Gastroesophageal sphincter (tissue), 3 donors: ENCODE measurements at regions not wholly inside any gene's neighbourhood (a gene's known extent, or its start where the extent isn't known, plus 50 kb on each side); places are given as distances from the start of the nearest gene placed in this dataset.

Experiments
- CTCF ChIP-seq, 4 experiments: fragments of 200-600 bp in 2 of 4; fragments of 450-650 bp in 2 of 4; sonication (generic) in 1 of 4; IDR thresholded peaks; one replicate each; pipeline ENCODE4 v1.5.1; 2017 to 2019; ENCODE audit warnings: antibody characterized with exemption in 4 of 4, mild to moderate bottlenecking in 2 of 4, moderate library complexity in 2 of 4
- POLR2A ChIP-seq, 2 donors: fragments of 450-650 bp; IDR thresholded peaks; one replicate each; pipeline ENCODE4 v1.6.1; 2017; ENCODE audit warnings: antibody characterized with exemption in 2 of 2, mild to moderate bottlenecking in 2 of 2, moderate library complexity in 1 of 2

GRCh38 chr1:219347376-219347775 is 173.7 kb downstream of the LYPLAL1 start:
- TF ChIP-seq CTCF (IDR thresholded peaks at IDR 0.05): no peak
- TF ChIP-seq POLR2A (IDR thresholded peaks at IDR 0.05): no peak
